ENCODE measurements at regions not wholly inside any gene's neighbourhood (a gene's known extent, or its start where the extent isn't known, plus 50 kb on each side); places are given as distances from the start of the nearest gene placed in this dataset.
A peak's percentile ranks its signal among the peaks of the same experiment; 100 is the strongest.

- Histone ChIP-seq H3K27ac (no peak overlapping the region), H3K4me3 (no peak overlapping the region), H3K27me3 (no peaks in the 10 kb centered on the region), H3K4me1 (no peaks in the 10 kb centered on the region), H3K36me3 (peaks cover 7% of the 10 kb centered on the region), H3K9me3 (no peaks in the 10 kb centered on the region)
- no peak for DNase-seq
- intact Hi-C loops (cut with DNase I), result no loop called here
- no peak for TF ChIP-seq CTCF (IDR thresholded peaks at IDR 0.05)
- no peak for ATAC-seq
Observed at GRCh38 chr9:726005-726404, 115.5 kb upstream of the DMRT1 start.

DNA sequence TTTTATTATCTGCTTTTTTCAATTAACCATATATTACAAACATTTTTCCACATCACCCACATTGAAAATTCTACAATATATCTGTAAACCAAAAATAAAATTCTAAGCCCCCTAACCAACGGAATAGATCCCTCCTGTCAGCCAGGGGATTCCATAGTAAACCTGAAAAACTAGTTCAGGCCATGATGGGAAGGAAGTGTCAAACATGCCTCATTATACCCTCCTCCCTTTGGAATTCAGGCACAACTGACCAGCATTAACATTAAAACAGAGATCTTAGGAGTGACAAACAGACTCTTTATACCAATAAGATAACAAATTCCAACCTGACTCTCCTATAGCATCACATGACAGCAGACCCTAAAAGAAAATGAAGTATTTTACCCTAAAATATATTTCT lies 113.7 kb upstream of the DMRT1 start:
- H3K27ac ChIP-seq, result no peak overlapping the region
- ATAC-seq (no peak), DNase-seq (no peak)
- H3K27me3 ChIP-seq, result no peaks in the 10 kb centered on the region
- H3K4me3 ChIP-seq, result no peak overlapping the region
- intact Hi-C loops (cut with DNase I), result no loop called here
- no peaks in the 10 kb centered on the region for H3K9me3 ChIP-seq
- H3K36me3 ChIP-seq, result peaks cover 25% of the 10 kb centered on the region
- TF ChIP-seq CTCF (IDR thresholded peaks at IDR 0.05), result no peak
- no peaks in the 10 kb centered on the region for H3K4me1 ChIP-seq

- Histone ChIP-seq H3K27me3 (no peaks in the 10 kb centered on the region), H3K36me3 (peaks cover 32% of the 10 kb centered on the region), H3K4me3 (no peak overlapping the region), H3K4me1 (no peaks in the 10 kb centered on the region), H3K27ac (no peak overlapping the region), H3K9me3 (no peaks in the 10 kb centered on the region)
- ATAC-seq (no peak), DNase-seq (no peak)
- no peak for TF ChIP-seq CTCF (IDR thresholded peaks at IDR 0.05)
- intact Hi-C loops (cut with DNase I), result no loop called here
Observed at GRCh38 chr9:728535-728934, 113.0 kb upstream of the DMRT1 start.

- peaks cover 14% of the 10 kb centered on the region for H3K4me1 ChIP-seq
- peaks cover 33% of the 10 kb centered on the region for H3K36me3 ChIP-seq
- intact Hi-C loops (cut with DNase I), result no loop called here
- H3K27me3 ChIP-seq, result no peaks in the 10 kb centered on the region
- H3K27ac ChIP-seq, result no peak overlapping the region
- ATAC-seq (no peak), DNase-seq (no peak)
- no peak for TF ChIP-seq CTCF (IDR thresholded peaks at IDR 0.05)
- H3K4me3 ChIP-seq, result no peak overlapping the region
- H3K9me3 ChIP-seq, result no peaks in the 10 kb centered on the region
Observed at GRCh38 chr9:731474-731873, 110.0 kb upstream of the DMRT1 start.

DNA sequence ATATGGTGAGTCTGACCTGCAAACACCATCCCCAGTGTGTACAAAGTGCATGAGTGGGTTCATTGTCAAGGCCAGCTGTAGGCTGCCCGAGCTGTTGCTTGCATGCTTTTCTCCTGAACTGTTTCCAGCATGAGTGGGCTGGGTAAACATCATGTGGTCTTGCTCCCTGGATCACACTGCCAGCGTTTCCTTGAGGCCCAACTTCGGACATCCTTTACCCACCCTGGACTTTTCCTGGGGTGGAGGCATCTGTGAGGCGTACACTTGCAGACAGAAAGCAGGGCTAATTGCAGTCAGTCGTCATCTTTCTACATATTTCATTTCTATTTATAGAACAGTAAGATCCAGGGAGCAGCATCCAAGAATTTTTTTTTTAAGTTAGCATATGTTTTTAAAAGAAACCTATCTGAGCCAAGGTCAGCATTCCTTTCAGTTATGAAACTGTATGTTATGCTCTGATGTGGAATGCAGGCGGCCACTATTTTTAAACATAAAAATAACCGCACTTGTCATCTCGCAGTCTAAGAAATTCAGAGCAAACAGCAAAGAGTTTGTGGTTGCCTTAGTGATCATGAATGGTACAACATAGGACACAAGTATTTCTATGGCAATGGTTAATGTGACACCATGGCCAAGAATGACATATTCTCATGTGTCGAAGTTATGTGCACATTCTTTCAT lies 106.5 kb upstream of the DMRT1 start:
- Histone ChIP-seq H3K27me3 (no peaks in the 10 kb centered on the region), H3K36me3 (peaks cover 49% of the 10 kb centered on the region), H3K4me3 (no peak overlapping the region), H3K27ac (peak overlapping the region; percentile 44), H3K4me1 (peaks cover 33% of the 10 kb centered on the region), H3K9me3 (no peaks in the 10 kb centered on the region)
- TF ChIP-seq CTCF (IDR thresholded peaks at IDR 0.05), result no peak
- intact Hi-C loops (cut with DNase I), result no loop called here
- no peak for DNase-seq
- ATAC-seq, result peak; percentile 48
